ENCODE measurements at regions not wholly inside any gene's neighbourhood (a gene's known extent, or its start where the extent isn't known, plus 50 kb on each side); places are given as distances from the start of the nearest gene placed in this dataset.
"Not testable (repeated sequence)": the region's sequence is repeated elsewhere in the genome, so short reads cannot be mapped to it uniquely, and the experiment has no call there.

DNA sequence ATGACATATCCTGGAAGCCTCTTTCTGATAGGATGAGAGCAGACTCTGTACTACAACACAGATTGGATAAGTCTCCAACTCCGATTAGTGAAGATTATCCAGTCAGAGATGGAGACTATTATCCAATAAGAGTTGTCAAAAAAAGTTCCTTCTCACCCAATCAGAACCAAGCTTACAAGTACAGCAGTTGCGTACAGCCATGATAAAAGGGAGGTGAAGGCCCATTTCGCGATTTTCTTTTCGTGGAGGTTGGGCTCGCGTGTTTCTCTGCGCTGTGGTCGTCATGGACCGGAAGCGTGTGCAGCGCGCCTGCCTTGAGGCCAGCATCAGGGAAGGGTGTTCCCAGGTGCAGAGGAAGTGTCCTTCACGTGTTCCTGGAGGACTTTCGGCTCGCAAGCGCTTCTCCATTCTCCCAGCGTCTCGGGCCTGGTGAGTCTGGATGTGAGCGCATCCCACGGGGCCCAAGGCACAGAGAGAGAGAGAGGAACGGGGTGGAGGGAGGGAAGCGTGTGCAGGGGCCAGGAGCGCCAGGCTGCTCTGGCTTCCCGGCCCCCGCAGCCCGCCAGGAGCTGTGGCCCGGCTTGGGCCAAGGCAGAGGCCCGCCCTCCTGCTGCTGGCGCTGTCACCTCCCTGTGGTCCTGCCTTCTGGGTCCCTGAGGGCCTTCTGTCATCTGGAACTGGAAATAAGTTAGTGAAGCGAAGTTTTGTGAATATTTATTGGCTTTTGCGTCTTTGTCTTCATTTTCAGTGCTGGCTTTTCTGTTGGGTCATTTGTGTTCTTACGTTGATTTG, 53.9 kb downstream of the CDRT15L2 start:
- not testable (repeated sequence) for H3K4me3 ChIP-seq (ENCODE audit: low read depth, low read length); DNase-seq (ENCODE audit: low read depth)

DNA sequence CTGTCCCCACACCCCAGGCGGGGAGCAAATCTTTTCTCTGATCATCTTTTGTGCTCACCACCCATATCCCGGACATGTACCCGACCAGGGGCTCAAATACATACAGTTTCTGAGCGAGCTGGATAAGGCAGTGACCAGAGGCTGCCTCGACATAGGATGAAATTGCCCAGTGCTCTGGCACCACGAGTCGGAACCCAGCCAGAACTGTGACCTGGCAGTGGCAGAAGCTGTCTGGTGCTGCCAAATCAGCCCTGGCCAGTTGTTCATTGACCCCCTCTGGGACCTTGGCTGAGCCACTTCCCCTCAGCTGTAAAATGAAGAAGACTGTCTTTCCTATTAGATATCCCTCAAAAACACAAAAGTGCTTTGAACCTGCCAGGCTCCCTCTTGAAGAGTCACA, 60.6 kb downstream of the CDRT15L2 start:
- not testable (repeated sequence) for H3K4me3 ChIP-seq (ENCODE audit: low read depth, low read length); DNase-seq (ENCODE audit: low read depth)

DNA sequence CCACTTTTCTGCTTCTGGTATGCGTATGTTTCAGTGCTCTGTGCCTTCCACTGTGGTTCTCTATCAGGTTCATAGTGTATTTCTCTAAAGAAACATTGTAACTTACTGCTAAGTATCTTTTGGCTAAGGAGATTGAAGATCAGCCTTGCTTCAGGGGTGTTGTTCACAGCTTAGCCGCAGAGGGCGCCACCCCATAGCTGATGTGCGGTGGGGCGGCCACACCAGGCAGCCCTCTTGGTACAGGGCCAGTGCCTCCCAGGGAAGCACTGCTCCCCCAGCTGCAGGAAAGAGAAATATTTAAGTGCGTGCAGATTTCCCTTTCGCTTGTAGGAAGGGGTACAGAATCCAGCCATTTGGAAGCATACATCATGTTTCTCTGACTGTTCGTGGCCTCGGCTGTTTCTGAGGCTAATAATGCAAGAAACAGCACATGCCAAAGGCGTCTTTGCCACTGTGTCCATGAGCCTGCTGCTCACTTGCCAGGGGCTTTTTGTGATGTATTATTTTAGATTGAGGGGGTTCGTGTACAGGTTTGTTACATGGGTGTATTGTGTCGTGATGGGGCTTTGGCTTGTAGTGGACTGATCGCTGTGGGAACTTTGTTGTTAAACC, 67.2 kb downstream of the CDRT15L2 start:
- not testable (repeated sequence) for DNase-seq (ENCODE audit: low read depth); H3K4me3 ChIP-seq (ENCODE audit: low read depth, low read length)
- TF ChIP-seq, protein P1, sequence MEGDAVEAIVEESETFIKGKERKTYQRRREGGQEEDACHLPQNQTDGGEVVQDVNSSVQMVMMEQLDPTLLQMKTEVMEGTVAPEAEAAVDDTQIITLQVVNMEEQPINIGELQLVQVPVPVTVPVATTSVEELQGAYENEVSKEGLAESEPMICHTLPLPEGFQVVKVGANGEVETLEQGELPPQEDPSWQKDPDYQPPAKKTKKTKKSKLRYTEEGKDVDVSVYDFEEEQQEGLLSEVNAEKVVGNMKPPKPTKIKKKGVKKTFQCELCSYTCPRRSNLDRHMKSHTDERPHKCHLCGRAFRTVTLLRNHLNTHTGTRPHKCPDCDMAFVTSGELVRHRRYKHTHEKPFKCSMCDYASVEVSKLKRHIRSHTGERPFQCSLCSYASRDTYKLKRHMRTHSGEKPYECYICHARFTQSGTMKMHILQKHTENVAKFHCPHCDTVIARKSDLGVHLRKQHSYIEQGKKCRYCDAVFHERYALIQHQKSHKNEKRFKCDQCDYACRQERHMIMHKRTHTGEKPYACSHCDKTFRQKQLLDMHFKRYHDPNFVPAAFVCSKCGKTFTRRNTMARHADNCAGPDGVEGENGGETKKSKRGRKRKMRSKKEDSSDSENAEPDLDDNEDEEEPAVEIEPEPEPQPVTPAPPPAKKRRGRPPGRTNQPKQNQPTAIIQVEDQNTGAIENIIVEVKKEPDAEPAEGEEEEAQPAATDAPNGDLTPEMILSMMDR (IDR thresholded peaks at IDR 0.05; ENCODE audit: control insufficient read depth, extremely low read depth, insufficient read depth) = peak; percentile 33

DNA sequence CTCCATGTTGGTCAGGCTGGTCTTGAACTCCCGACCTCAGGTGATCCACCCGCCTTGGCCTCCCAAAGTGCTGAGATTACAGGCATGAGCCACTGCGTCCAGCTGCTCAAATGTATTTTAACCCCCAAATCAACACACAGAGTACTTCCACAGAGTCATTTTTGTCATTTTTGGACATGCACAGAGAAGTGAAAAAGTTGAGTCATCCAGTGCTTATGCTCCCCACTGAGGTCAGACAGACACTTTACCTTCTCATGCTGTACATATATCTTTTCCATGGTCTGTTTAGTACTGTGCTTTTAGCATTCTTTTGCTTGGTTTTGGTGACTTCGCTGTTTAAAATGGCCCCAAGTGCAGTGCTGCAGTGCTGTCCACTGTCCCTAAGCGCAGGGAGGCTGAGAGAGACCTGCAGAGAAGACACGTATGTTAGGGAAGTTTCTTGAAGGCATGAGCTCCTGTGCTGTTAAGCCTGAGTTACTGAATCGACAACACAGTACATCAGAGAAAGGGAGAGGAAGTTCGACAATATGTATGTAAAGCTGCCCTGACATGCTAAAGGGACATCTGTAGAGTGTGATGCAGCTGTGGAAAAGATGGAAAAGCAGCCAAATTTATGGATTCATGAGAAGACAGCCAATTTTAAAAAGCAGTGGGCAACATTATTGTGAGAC, 69.7 kb downstream of the CDRT15L2 start:
- not testable (repeated sequence) for H3K4me3 ChIP-seq (ENCODE audit: low read depth, low read length)

DNA sequence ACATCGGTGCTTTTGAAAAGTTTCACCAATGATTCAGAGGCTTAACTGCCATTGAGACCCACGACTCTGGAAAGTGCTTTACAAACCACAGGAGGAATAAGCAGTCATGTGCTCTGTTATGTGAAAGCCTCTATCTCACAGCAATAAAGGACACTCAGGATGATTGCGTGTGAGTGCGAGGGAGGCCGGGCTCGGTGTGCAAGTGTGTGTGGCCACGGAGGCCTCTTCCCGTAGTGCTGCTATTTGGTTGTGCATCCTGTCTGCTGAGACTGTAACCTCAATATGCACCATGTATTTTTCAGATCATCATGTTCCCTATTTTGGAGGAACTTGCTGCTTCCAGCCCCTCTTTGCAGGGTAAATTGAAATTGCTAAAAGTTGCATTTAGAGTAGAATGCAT, 71.5 kb downstream of the CDRT15L2 start:
- DNase-seq (ENCODE audit: low read depth); H3K4me3 ChIP-seq (ENCODE audit: low read depth, low read length): not testable (repeated sequence)

More for the DNA sequence above, 69.7 kb downstream of the CDRT15L2 start:
- not testable (repeated sequence) for DNase-seq (ENCODE audit: low read depth)

DNA sequence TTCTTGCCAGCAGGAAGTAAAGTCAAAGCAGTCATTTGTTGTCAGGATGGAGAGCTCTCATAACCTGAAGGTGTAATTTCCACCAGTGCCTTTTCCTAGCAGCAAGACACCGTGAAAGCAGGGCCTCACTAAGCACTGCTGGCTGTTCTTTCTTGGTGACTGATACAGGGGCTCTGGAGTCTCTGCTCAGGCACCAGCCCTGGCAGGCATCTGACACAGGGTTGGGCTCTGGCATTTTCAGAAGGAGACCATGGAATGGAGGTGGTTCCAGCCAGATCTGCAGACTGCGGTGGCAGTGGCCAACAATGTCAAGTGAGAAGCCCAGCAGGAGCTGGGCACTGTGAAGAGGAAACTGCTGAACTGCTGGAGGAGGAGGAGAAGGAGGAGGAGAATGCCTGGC, 72.2 kb downstream of the CDRT15L2 start:
- H3K4me3 ChIP-seq (ENCODE audit: low read depth, low read length); DNase-seq (ENCODE audit: low read depth): not testable (repeated sequence)

DNA sequence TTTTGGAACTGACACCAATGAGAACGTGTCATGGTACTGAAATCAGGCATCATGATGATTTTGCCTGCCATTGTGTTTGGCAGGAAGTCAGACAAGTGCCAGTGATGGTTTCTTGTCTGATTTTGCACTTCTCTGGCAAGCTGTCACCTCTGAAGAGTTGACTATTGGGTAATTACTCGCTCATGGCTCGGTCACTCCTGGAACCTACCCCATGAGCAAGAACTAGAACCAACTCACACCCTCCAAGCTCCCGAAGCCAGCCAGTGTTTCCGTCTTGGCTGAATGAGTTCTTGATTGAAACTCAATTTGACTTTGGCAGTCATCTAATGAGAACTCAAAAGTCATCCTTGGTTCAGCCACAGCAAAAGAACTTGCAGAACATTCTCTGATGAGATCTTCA, 73.9 kb downstream of the CDRT15L2 start:
- not testable (repeated sequence) for DNase-seq (ENCODE audit: low read depth)

DNA sequence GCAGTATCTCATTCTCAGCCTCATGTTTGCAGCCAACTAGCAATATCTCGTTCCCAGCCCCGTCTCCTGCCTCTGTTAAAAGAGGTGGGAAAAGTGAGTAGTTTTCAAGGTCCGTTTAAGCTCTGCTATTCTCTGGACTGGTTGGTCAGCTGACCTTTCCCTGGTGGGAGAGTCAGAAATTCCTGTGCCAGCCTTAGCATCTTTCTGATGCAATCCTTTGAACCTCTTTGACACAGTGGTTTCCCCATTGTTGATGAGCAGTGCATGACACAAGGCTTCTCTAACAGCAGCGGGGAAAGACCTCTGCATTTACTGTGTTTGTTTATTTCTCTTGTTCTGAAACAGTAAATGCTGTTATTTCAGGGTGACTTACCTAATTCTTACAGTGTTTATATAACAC, 74.6 kb downstream of the CDRT15L2 start:
- H3K4me3 ChIP-seq (ENCODE audit: low read depth, low read length); DNase-seq (ENCODE audit: low read depth): not testable (repeated sequence)

More for the DNA sequence above, 73.9 kb downstream of the CDRT15L2 start:
- not testable (repeated sequence) for H3K4me3 ChIP-seq (ENCODE audit: low read depth, low read length)

DNA sequence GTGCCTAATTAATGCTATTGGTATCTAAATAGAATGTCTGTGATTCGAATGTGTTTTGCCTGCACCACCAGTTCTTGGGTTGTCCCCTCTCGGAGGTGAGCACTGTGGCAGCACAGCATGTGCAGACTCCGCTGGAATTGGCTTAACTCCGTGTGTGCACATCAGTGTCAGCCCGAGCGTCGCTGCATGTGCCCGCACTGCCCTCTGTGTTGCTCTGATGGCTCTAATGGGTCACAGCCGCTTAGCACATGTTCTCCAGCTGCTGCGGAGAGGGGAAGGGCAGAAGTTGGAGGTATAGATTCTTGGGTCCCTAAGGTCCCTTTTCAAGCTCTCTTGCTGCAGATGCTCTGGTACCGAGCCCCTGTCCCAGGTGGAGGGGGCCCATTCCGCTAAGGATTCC, 75.1 kb downstream of the CDRT15L2 start:
- DNase-seq (ENCODE audit: low read depth) = not testable (repeated sequence)

DNA sequence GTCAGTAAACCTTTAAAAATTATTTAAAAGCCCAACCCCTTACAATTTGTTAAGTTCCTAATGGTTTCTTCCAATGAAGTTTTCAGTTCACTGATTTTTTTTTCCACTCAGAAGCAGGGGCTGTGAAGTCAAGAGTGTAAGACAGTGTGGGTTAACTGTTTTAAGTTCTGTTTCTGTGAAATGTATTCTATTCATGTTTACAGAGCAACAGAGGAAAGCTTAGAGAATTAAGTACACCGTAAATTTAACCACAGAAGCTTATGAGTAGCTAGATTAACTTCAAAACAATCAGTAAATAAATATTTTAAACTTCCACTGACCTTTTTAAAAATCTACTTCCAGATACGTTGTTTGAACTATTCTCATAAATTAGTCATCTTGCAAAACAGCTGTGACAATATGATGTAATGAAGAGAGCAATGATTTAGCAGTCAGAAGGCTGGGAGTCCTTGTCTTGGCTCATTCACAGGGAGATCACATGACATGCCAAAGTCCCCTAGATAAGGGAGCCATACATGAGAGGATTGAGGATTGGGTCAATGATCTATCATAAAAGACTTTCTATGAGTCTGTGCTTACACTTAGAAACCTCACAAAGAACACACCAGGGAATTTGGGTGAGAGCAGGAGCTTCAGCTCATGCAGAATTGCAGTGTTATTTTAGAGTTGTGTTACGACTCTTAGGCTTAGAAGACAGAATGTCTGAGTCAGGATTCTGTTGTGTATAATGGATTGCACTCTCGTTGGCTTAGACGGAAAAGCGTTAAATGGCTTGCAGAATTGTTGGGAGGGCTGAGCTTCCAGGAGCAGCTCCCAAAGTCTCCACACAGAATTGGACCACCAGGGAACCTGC, 85.8 kb downstream of the CDRT15L2 start:
- DNase-seq (ENCODE audit: low read depth); H3K4me3 ChIP-seq (ENCODE audit: low read depth, low read length): not testable (repeated sequence)

More for the DNA sequence above, 75.1 kb downstream of the CDRT15L2 start:
- not testable (repeated sequence) for H3K4me3 ChIP-seq (ENCODE audit: low read depth, low read length)

DNA sequence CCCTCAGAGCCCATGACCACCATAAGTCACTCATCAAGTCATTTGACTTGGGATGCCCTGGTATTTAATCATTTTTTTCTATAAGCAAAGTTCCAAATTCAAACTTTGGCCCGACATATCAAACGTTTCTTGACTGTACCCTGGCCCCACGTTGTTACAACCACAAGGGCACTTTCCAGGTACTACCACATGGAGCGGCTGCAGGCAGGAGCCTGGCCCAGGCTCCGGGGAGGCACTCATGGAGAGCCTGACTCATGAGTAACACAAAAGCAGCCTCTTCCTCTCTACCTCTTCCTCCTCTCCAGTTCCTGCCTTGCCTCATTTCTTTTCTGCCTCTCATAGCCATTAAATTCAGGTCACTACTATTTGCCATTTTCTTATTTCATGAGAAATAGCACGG, 87.2 kb downstream of the CDRT15L2 start:
- DNase-seq (ENCODE audit: low read depth); H3K4me3 ChIP-seq (ENCODE audit: low read depth, low read length): not testable (repeated sequence)

DNA sequence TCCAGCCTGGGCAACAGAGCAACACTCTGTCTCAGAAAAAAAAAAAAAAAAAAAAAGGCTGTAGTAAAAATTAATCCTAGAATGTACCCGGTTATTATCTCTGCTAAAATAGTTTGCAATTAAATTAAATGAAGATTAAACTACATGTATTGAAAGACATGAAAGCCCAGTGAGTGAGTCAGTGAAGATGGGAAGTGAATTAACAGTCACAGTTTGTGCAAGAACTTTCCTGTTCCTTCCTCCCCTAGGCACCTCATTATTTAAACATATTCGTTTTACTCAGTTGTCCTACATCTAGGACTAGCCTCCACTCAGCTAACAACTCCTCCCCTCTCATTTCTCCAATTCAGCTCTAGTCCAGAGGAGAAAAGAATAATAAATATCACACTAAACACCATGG, 88.2 kb downstream of the CDRT15L2 start:
- DNase-seq (ENCODE audit: low read depth); H3K4me3 ChIP-seq (ENCODE audit: low read depth, low read length): not testable (repeated sequence)

DNA sequence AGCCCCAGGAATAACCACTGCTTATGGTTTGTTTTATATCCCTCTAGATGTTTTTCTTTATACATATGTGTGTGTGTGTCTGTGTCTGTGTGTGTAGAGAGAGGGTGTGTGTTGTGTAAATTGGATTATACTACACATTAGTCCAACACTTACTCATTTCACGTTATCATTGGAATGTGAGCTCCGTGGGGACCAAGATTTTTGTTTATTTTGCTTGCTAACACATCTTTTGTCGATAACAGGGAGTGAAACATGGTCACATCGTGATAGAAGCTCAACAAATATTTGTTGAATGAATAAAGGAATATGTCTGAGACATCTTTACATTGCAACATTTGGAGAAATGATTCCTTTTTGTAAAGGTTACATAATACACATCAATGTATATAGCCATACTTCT, 88.8 kb downstream of the CDRT15L2 start:
- H3K4me3 ChIP-seq (ENCODE audit: low read depth, low read length); DNase-seq (ENCODE audit: low read depth): not testable (repeated sequence)

DNA sequence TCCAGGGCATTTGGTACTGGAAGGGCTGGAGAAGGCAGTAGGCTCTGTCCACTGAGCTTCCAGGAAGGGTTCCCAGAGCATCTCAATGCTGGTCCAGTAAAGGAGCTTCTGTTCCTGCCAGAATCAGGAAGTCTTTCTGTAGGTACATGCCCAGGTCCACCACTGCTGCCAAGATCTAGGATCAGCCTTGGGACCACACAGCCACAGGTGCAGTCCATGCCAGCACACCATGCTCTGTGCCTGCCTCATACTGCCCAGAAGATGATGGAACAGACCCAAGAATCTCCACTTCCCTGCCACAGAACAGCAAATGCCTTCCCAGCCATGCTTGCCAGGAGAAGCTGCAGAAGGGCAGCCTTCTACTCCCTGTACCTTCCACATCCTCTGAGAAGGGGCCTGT, 89.3 kb downstream of the CDRT15L2 start:
- DNase-seq (ENCODE audit: low read depth); H3K4me3 ChIP-seq (ENCODE audit: low read depth, low read length): not testable (repeated sequence)

DNA sequence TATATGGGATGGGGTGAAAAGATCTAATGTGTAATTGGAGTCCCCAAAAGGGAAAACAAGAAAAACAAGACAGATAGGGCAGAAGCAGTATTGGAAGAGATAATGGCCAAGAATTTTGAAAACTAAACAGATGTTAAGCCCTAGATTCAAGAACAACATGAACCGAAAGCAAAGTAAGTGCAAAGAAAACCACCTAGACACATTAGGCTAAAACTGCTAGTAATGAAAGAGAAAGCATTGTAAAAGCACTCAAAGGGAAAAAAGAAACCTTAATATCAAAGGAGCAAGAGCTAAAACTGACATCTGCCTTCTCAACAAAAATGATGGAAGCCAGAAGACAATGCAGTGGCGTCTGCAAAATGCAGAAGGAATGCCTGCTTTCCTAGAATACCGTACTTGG, 91.0 kb downstream of the CDRT15L2 start:
- H3K4me3 ChIP-seq (ENCODE audit: low read depth, low read length); DNase-seq (ENCODE audit: low read depth): not testable (repeated sequence)

DNA sequence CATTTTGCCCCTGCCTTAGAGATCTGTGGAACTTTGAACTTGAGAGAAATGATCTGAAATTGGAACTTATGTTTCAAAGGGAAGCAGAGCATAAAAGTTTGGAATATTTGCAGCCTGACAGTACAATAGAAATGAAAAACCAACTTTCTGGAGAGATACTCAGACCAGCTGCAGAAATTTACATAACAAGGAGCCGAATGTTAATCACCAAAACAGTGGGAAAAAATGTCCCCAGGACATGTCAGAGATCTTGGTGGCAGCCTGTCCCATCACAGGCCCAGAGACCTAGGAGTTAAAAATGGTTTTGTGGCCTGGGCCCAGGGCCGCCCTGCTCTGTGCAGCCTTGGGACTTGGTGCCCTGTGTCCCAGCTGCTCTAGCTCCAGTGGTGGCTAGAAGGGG, 94.8 kb downstream of the CDRT15L2 start:
- H3K4me3 ChIP-seq (ENCODE audit: low read depth, low read length); DNase-seq (ENCODE audit: low read depth): not testable (repeated sequence)

DNA sequence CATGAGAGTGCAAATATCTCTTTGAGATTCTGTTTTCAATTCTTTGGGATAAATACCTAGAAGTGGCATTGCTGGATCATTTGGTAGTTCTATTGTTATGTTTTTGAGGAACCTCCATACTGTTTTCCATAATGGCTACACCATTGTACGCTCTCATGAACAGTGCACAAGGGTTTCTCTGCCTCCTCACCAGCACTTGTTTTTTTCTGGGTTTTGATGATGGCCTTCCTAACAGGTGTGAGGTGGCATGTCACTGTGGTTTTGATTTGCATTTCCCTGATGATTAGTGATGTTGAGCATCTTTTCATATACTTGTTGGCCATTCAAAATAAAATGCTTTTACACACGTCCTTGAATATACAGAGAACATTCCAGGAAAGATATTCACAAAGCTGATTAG, 96.2 kb downstream of the CDRT15L2 start:
- H3K4me3 ChIP-seq (ENCODE audit: low read depth, low read length); DNase-seq (ENCODE audit: low read depth): not testable (repeated sequence)

DNA sequence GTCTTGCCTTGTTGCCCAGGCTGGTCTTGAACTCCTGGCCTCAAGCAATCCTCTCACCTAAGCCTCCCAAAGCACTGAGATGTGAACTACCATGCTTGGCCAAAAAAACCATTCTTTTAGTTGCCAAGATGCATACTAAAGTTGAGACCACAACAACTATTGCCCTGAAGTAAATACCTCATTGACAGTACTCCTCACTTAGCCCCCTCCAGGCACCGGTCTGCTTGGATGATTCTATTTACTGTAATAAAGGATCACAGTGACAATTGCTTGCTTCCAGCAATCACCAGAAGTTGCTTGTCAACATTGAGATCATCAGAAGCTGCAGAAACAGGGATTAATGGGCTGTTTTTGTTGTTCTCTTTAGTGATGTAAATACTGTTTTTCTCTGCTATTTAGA, 97.1 kb downstream of the CDRT15L2 start:
- DNase-seq (ENCODE audit: low read depth); H3K4me3 ChIP-seq (ENCODE audit: low read depth, low read length): not testable (repeated sequence)

Measured in LNCaP clone FGC (cell line).